ENCODE measurements at regions not wholly inside any gene's neighbourhood (a gene's known extent, or its start where the extent isn't known, plus 50 kb on each side); places are given as distances from the start of the nearest gene placed in this dataset.

- DNase-seq, result no peak
Observed at GRCh38 chr13:24012648-24013047, 115.3 kb upstream of the C1QTNF9B start.

DNA sequence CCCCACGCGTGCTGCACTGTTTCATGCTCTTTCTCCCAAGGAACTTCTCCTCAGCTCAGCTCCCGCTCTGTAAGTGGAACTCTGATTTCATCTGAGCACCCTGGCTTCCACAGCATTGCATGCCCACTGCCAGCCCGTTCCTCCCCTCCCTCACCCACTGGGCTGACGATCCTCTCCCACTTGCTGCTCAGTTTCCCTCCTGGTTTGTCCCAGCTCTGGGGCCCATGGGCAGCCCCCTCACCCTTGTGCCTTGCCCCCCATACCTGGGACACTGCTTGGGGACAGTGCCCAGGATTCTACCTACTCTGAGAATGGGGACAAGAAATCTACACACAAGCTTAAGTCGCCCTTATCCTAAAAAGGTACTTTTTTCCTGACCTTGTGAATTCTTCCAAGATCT is 115.9 kb upstream of the C1QTNF9B start:
- no peak for DNase-seq

- no peak for DNase-seq
Observed at GRCh38 chr13:24016046-24016445, 118.7 kb upstream of the C1QTNF9B start.

DNA sequence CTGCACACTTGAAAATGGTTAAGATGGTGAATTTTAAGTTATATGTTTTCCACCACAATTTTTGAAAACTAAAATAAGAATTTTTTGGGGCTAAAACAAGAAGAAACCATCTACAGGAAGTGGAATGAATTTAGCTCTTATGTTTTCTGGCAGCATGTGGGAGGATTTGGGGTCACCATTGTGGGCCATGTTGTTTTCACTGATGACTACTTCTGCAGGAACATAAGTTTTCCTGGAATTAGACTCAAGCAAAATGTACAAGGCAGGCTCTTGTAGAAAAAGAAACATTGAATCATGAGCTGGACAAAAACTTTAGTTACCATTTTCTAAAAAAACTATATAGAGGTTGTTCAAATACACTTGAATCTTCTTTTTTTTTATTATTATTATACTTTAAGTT is 125.3 kb upstream of the C1QTNF9B start:
- no peak for DNase-seq

- no peak for DNase-seq
Observed at GRCh38 chr13:24023073-24023472, 125.8 kb upstream of the C1QTNF9B start.

DNA sequence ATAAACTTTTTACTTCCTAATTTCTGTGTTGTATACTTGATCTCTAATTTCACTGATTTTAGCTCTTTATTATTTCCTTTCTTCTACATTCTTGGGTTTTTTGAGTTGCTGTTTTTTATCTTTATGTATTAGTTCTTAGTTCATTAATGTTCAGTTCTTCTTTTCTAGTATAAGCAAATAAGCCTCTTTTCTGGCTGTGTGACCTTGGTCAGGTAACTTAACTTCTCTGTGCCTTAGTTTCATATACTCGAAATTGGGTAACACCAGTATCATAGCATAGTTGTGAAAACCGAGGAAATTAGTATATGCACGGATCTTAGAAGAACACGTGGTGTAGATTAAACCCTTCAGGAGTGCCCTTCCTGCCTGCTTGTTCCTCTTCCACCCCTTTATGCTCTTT is 130.2 kb upstream of the C1QTNF9B start:
- DNase-seq, result no peak

DNA sequence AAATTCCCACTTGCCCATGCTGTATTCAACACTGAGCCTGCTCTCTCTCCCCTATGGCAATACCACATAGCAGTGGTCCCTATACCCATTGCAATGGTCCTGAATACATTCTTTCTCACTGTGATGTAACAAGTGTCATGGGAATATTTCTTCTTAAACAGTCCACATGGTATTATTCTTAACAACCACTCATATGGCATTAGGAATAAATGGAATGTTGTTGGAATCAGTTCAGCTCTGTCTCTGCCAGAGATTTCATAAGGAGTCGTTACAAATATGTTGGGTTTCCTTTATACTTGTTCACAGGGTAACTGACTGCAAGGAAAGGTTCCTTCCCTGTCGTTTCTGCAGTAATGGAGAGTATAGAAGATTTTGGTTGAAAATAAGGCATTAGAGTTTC is 128.3 kb upstream of the SPATA13 start:
- DNase-seq, result no peak

DNA sequence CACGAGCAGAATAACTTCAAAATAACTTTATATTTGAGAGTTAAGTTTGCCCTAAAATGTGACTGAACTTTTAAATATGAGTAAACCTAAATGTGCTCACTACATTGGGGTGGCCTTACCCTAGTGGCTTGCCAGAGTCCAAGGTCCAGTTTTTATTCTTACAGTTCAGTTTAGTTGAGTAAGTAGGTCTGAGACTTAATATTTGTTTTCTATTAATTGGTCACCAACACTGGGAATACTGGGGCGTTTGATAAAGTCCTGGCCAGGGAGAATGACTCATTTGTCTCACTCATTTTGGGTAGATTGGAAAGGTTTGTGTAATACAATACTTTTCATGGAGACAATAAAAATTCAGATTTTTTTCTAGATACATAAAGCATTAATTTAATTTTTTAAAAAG is 127.8 kb upstream of the SPATA13 start:
- DNase-seq, result no peak

- DNase-seq, result no peak
Observed at GRCh38 chr13:24033527-24034302, 126.8 kb upstream of the SPATA13 start.

GRCh38 chr13:24035411-24035810 is 125.1 kb upstream of the SPATA13 start:
- DNase-seq, result no peak

DNA sequence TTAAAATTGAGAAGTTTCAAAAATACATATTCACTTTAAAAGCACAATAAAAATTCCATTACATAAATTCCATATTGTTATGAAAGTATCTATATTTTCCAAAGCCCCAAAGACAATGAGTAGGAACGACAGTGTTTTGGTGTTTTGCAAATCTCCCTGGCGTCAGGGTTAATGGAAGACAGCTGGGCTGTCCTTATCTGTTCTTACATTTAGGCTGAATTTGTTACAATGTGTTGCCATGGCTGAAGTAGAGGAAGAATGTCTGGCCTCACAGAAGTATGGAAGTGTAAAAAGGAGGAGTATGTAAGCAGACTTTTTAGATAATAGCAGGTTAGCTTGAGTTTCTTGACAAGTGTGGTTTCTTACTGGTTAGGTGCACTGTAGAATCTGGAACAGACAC is 124.4 kb upstream of the SPATA13 start:
- DNase-seq, result no peak

DNA sequence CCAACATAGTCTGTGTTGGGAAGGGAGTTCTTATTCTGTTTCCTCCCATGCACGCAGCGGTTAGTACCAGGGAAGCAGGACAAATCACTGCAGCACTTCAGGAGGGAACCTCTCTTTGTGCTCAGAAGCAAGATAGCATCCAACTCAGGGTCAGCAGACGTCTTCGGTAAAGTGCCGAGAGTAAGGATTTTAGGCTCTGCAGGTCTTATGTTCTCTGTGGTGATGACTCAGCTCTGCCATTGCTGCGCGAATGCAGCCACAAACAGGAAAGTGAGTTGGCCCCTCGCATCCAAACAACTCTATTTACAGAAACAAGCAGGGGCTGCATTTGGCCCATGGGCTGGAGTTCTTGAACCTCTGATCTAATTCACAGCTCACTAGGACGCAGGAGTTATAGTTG is 122.1 kb upstream of the SPATA13 start:
- no peak for DNase-seq

DNA sequence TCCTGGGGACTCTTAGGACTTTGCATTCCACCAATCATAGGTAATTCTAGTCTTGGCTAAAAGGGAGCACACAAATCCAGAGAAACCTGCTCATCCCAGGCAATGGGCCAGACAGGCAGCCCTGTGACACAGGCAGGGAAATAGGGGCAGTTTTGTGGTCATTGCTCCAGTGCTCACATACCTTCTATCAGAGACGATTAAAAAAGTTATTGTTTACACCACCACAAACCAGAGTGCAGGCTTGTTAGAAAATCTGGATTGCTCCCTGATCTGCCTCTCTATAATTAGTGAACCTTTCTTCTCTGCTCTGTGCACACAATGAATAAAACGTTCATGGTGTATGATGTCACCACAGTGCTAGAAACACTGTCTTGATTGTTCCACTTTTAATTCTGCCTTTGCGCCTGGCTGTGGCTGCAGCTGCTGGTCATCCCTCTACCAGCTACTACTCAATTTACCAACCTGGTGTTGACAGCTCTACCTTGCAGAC is 121.6 kb upstream of the SPATA13 start:
- no peak for DNase-seq

DNA sequence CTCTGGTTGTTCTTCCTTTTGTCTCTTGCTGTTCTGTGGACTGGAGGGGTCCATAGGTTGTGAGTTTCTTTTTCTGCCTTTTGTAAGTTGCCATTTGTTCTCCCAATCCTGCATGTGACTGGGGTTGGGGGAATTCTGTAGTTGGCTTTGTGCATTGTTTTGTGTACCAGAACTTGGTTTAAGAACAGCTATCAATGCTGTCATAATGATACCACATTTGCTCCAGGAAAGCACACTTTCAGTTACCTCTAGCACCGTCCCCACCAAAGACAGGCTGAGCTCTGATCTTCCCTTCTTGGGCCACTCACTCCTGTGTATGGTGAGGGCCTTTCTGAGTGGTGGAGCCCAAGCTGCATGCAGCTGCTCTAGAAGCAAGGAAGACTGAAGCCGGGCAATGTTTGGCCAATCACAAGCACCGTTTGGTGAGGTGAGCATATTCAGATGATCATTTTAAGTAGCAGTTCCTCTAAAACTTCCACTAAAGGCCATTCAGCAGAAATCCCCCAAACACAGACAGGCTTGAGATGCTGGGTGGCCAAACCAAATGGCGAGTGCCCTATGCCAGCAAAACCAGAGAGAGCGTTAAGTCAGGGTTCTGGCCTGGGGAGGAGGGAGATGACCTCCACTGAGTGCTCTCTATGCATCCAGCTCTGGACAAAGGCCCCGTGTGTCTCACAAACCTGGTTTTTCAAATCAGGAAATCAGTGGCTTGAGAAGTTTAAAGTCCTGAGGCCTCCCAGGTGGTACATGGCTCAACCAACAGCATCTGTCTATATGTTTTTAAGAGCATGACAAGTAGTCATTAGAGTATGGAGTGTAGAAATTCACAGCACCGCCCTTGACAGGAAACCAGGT is 120.7 kb upstream of the SPATA13 start:
- no peak for DNase-seq

- no peak for DNase-seq
Observed at GRCh38 chr13:24040835-24041234, 119.7 kb upstream of the SPATA13 start.

DNA sequence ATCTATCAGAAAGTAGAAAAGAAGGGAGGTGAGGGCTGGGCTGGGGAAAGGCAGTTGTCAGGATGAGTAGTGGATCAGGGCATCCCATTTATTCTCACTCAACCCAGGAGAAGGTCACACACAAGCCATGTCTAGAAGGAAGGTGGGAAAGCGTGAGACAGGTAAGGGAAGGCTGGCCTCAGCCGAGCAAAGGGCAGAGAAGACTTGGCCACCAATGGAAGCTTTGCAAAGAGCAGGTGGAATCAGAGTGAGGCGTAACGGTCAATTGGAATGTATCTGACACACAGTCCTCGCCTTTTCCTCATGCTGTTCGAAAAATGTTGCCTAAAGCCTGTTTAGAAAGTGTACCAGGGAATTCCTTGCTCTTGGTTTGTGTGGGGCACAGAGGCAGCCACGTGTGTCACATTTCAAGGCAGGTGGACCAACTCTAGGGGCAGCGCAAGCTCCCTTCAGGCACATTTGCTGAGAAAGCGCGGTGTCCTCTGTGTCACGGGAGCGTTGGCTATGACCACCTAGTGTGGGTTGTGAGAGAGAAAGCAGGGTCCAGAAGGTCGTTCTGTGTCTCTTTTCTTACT is 118.8 kb upstream of the SPATA13 start:
- DNase-seq, result no peak

GRCh38 chr13:24042710-24043440 is 117.6 kb upstream of the SPATA13 start:
- no peak for DNase-seq

- no peak for DNase-seq
Observed at GRCh38 chr13:24043590-24044350, 116.8 kb upstream of the SPATA13 start.

- DNase-seq, result no peak
Observed at GRCh38 chr13:24045597-24045996, 114.9 kb upstream of the SPATA13 start.

- DNase-seq, result no peak
Observed at GRCh38 chr13:24050292-24050711, 110.2 kb upstream of the SPATA13 start.

DNA sequence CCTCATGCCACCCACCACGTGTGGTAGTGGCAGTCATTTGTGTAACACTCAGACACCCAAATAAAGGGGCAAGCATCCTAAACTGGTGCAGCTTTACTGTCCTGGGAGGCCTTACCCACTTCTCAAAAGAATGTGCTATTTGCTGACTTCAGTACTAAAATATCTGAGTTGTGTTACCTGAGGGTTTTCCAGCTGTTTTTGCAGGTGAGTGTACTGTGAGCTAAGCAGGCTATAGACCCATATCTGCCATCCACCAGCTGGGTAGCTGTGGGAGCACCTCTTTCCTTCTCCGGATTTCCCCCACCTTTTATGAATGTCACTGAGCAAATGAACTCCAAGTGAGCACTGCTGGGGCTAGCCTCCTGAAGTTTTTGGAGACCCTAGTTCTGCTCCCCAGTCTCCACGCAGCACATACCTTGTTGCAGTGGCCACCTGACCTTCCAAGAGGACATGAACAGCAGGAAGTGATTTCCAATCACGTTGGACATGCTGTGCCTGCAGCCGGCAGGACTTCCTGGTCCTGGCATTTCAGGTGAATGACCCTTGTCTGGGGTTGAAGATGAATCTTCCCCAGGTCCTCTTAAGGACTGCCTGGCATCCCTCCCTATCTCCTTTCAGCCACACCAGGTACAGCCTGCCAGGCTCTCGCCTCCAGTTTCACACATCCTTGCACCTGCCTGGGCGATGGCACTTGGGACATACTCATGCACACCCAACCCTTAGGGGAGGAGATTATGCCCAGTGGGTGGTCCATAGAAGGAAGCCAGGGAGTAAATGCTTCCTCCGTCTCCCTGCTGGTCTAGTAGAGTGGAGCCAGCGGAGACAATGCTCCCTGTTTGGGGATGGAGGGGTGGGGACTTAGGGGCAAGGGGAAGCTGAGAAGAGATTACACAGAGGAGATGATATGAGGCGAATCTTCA is 109.5 kb upstream of the SPATA13 start:
- DNase-seq, result no peak
